Aorta (tissue), 5 donors: ENCODE measurements at regions not wholly inside any gene's neighbourhood (a gene's known extent, or its start where the extent isn't known, plus 50 kb on each side); places are given as distances from the start of the nearest gene placed in this dataset.

Experiments
- ATAC-seq: fragments of 200-7000 bp; cut with Tn5 transposase; one replicate; pipeline ENCODE4 v1.9.1; 2022; ENCODE audit warnings: moderate library complexity; ENCODE audit not compliant: low FRiP score
- DNase-seq, 2 donors: peaks; one replicate each; pipeline ENCODE4 v3.0.0-alpha.2; 2020
- H3K27ac ChIP-seq, 2 donors: one replicate each; pipeline ENCODE4 v1.5.1; 2013; ENCODE audit warnings: low read length in 2 of 2, mild to moderate bottlenecking in 2 of 2, moderate library complexity in 2 of 2, control low read depth in 1 of 2, inconsistent platforms in 1 of 2, low read depth in 1 of 2
- H3K27me3 ChIP-seq, 2 donors: one replicate each; pipeline ENCODE4 v1.6.1; 2013; ENCODE audit warnings: control low read depth in 1 of 2, low read length in 1 of 2, mild to moderate bottlenecking in 1 of 2, moderate library complexity in 1 of 2; ENCODE audit not compliant: insufficient read depth in 2 of 2, control insufficient read depth in 1 of 2
- H3K36me3 ChIP-seq, 2 donors: one replicate each; pipeline ENCODE4 v1.6.1; 2013; ENCODE audit warnings: control low read depth in 1 of 2, low read length in 1 of 2, mild to moderate bottlenecking in 1 of 2; ENCODE audit not compliant: insufficient read depth in 2 of 2, control insufficient read depth in 1 of 2
- H3K4me1 ChIP-seq, 2 donors: one replicate each; pipeline ENCODE4 v1.6.1; 2013; ENCODE audit warnings: low read length in 2 of 2, control low read depth in 1 of 2, mild to moderate bottlenecking in 1 of 2, moderate library complexity in 1 of 2; ENCODE audit not compliant: insufficient read depth in 2 of 2, control insufficient read depth in 1 of 2
- H3K4me3 ChIP-seq, 2 donors: one replicate each; pipeline ENCODE4 v1.5.1; 2013; ENCODE audit warnings: low read length in 2 of 2, control low read depth in 1 of 2, mild to moderate bottlenecking in 1 of 2
- H3K9me3 ChIP-seq: one replicate; pipeline ENCODE4 v1.6.1; 2013; ENCODE audit warnings: mild to moderate bottlenecking, low read length; ENCODE audit not compliant: control insufficient read depth
- WGBS, 2 donors: extraction: QIAGEN DNeasy Blood & Tissue Kit; methylation state at CpG; one replicate each; pipeline ENCODE4 v1.1.7; 2013; 5-methylcytosine and 5-hydroxymethylcytosine counted together
- intact Hi-C, 2 donors: fragments of 100-400 bp; cut with DNase I; formaldehyde crosslinking; loops; one replicate each; pipeline versions ENCODE4 v1.14.2 to v1.15.0; 2022
- donor health status: healthy with polysubstance abuse.
- donor health status: Bipolar disorder and iron deficiency.
- donor health status: DM: no; HTN: no; CAD: no.
- donor health status: DM: no; HTN: no; CAD: no.
- donor health status: DM: yes; HTN: yes; CAD: no.

- H3K9me3 ChIP-seq: no peaks in the 10 kb centered on the region
- H3K36me3 ChIP-seq: no peaks in the 10 kb centered on the region
- DNase-seq: no peak
- no peaks in the 10 kb centered on the region for H3K4me1 ChIP-seq
- H3K27me3 ChIP-seq: no peaks in the 10 kb centered on the region
- ATAC-seq: no peak
- intact Hi-C loops: no loop called here
- 86 to 95% methylated on average over 9 of the region's 9 CpGs for WGBS, 2 donors
- no peak overlapping the region for H3K4me3 ChIP-seq
- no peak overlapping the region for H3K27ac ChIP-seq
Measured at GRCh38 chr6:167444602-167445346, 119.9 kb downstream of the TTLL2 start.

- no peak for DNase-seq
- H3K4me3 ChIP-seq: no peak overlapping the region
- H3K27me3 ChIP-seq: no peaks in the 10 kb centered on the region
- intact Hi-C loops: no loop called here
- H3K4me1 ChIP-seq: no peaks in the 10 kb centered on the region
- WGBS, 2 donors: 81 to 86% methylated on average over 7 of the region's 7 CpGs
- no peak for ATAC-seq
- no peaks in the 10 kb centered on the region for H3K36me3 ChIP-seq
- no peak overlapping the region for H3K27ac ChIP-seq
- H3K9me3 ChIP-seq: no peaks in the 10 kb centered on the region
Measured at GRCh38 chr6:167445568-167445967, 120.7 kb downstream of the TTLL2 start.

- intact Hi-C loops: no loop called here
- no peak overlapping the region for H3K4me3 ChIP-seq
- 92 to 96% methylated on average over 8 of the region's 8 CpGs for WGBS, 2 donors
- H3K27me3 ChIP-seq: no peaks in the 10 kb centered on the region
- ATAC-seq (no peak), DNase-seq (no peak)
- H3K9me3 ChIP-seq: no peaks in the 10 kb centered on the region
- H3K4me1 ChIP-seq: no peaks in the 10 kb centered on the region
- no peaks in the 10 kb centered on the region for H3K36me3 ChIP-seq
- H3K27ac ChIP-seq: no peak overlapping the region
Measured at GRCh38 chr6:167446046-167446445, 121.2 kb downstream of the TTLL2 start.

GRCh38 chr6:167446971-167447370 lies 122.1 kb downstream of the TTLL2 start:
- Histone ChIP-seq H3K4me3 (no peak overlapping the region), H3K36me3 (no peaks in the 10 kb centered on the region), H3K27me3 (no peaks in the 10 kb centered on the region), H3K9me3 (no peaks in the 10 kb centered on the region), H3K4me1 (no peaks in the 10 kb centered on the region), H3K27ac (no peak overlapping the region)
- DNase-seq (no peak), ATAC-seq (no peak)
- intact Hi-C loops: no loop called here
- 91 to 93% methylated on average over 9 of the region's 9 CpGs for WGBS, 2 donors

GRCh38 chr6:167448378-167448777 lies 123.5 kb downstream of the TTLL2 start:
- DNase-seq (no peak), ATAC-seq (no peak)
- H3K27ac ChIP-seq: no peak overlapping the region
- intact Hi-C loops: no loop called here
- no peak overlapping the region for H3K4me3 ChIP-seq
- no peaks in the 10 kb centered on the region for H3K36me3 ChIP-seq
- no peaks in the 10 kb centered on the region for H3K27me3 ChIP-seq
- H3K4me1 ChIP-seq: no peaks in the 10 kb centered on the region
- H3K9me3 ChIP-seq: no peaks in the 10 kb centered on the region
- WGBS, 2 donors: 86 to 98% methylated on average over 5 of the region's 5 CpGs

- Histone ChIP-seq H3K9me3 (no peaks in the 10 kb centered on the region), H3K27me3 (no peaks in the 10 kb centered on the region), H3K36me3 (no peaks in the 10 kb centered on the region), H3K4me3 (no peak overlapping the region), H3K4me1 (no peaks in the 10 kb centered on the region), H3K27ac (no peak overlapping the region)
- no peak for ATAC-seq
- intact Hi-C loops: no loop called here
- no peak for DNase-seq
- WGBS, 2 donors: 77 to 78% methylated on average over 7 of the region's 7 CpGs
Measured at GRCh38 chr6:167449094-167449861, 124.4 kb downstream of the TTLL2 start.

GRCh38 chr6:167450626-167451025 lies 125.7 kb downstream of the TTLL2 start:
- no peak overlapping the region for H3K4me3 ChIP-seq
- ATAC-seq (no peak), DNase-seq (no peak)
- no peaks in the 10 kb centered on the region for H3K4me1 ChIP-seq
- H3K27me3 ChIP-seq: no peaks in the 10 kb centered on the region
- H3K36me3 ChIP-seq: no peaks in the 10 kb centered on the region
- intact Hi-C loops: no loop called here
- no peak overlapping the region for H3K27ac ChIP-seq
- WGBS, 2 donors: 91 to 95% methylated on average over 6 of the region's 6 CpGs
- no peaks in the 10 kb centered on the region for H3K9me3 ChIP-seq

- Histone ChIP-seq H3K4me3 (no peak overlapping the region), H3K9me3 (no peaks in the 10 kb centered on the region), H3K4me1 (no peaks in the 10 kb centered on the region), H3K27ac (no peak overlapping the region), H3K36me3 (no peaks in the 10 kb centered on the region), H3K27me3 (no peaks in the 10 kb centered on the region)
- no peak for ATAC-seq
- no peak for DNase-seq
- intact Hi-C loops: no loop called here
- WGBS, 2 donors: 82 to 88% methylated on average over 8 of the region's 8 CpGs
Measured at GRCh38 chr6:167452338-167453081, 127.6 kb downstream of the TTLL2 start.
